GM19025 (cell line): ENCODE measurements at regions not wholly inside any gene's neighbourhood (a gene's known extent, or its start where the extent isn't known, plus 50 kb on each side); places are given as distances from the start of the nearest gene placed in this dataset.

Experiments
- ATAC-seq: cut with Tn5 transposase; IDR thresholded peaks from one replicate; pipeline ENCODE4 v1.9.1; 2021; ENCODE audit warnings: mild to moderate bottlenecking, low read depth, moderate library complexity; ENCODE audit not compliant: unreplicated experiment

DNA sequence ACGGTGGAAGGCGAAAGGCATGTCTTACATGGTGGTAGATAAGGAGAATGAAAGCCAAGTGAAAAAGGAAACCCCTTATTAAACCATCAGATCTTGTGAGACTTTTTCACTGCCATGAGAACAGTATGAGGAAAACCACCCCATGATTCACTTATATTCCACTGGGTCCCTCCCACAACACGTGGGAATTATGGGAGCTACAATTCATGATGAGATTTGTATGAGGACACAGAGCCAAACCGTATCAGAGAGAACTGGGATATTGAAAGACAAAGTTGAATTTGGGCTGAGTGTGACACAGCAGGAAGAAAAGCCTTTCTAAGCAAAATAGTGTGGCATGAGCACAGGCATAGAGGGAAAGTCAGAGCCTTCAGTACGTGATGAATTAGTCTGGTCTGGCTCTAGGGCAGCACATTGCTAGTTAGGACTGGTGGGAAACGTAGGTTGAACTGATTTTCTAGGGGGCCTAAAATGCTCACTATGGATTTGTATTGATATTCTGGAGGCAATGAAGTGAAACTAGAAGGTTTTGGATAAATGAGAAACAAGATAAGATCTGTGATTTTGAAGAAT is 84.8 kb upstream of the RND3 start:
- no peak for ATAC-seq

DNA sequence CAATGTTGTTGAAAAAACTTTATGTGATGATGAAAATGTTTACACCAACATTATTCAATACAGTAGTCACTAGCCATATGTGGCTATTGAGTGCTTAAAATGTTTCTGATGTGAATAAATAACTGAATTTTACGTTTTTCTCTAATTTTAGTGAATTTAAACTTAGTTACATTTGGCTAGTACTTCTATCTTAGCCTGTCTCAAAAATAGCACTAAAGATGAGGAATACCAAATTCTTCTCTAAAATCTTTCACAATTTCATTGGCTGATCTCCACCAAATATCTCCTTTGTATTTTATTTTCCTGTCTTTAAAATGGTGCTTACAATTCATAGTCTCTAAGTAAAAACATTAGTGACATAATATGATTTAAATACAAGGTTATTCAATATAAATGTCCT is 83.7 kb upstream of the RND3 start:
- no peak for ATAC-seq

DNA sequence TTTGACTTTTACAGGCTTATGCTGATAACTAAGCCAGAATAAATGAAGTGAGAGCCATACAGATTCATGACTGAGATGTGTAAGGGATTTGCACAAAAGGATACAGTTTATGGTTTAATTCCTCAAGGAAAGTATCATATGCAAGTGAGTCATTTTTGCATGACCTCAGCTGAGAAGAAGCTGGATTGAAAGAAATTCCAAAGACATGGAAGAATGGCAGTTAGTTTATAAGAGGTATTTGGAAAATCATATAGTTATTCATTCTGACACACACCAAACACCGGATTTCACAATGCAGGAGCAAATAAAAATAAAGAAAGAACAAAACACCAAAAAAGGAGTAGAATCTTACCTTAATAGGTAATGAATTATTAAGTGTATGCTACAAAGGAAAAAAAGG is 83.2 kb upstream of the RND3 start:
- no peak for ATAC-seq

DNA sequence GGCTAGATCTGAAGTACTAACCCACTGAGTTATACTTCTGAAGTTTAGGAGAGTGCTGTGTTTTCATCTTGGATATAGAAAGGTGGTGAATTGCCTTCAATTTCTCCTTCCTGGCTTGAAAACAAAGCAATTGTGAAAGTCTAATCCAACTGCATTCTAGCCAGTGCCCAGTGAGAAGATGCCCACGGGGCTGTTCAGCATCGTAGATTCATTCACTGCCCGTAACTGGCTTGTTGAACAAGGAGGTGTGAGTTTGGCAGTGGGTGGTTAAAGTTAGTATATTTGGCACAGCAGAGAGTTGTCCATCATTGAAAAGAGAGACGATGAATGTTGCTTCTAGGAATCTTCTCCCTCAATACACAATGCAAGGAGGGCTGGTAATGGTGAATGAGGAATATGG is 82.3 kb upstream of the RND3 start:
- no peak for ATAC-seq

DNA sequence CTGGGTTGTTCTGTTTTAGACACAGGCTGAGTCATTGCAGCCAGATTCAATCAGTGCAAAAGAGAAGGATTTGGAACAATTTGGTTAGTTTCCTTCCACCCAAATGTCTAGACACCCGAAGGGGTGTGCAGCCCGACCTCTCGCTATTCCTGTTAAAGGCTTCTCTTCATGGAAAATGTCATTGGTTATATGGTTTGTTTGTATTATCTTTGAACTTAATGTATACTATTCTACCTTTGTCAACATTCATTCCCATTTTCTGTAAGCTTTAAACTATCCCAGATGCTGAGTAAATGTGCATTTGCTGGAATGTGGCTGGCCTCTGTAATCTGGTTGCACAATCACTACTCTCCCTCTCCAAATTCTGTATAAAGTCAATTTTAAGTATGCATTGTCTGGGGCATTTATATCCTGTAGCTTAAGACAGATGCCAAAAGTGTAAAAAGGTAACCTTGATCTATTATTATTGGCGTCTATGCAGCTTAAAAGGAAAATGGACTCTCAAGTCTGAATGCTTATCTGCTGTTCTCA is 80.4 kb upstream of the RND3 start:
- ATAC-seq = no peak

DNA sequence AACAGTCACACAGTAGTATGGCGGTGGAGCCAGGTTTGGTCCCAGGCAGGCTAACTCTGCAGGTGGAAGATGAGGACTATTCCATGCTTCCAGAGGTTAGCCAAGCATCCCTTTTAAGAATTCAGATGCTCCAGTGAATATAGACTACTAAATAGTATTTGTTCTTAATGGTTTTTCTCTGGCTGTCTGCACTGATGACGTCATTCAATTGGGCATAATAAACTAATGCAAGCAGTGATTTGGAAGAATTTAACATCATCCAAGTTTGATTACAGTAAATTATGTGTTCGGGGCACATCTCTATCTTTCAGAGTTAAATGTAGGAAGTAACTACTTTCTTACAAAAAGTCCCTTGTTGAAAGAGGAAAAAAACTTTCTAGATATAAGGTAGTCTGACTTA is 78.8 kb upstream of the RND3 start:
- no peak for ATAC-seq

DNA sequence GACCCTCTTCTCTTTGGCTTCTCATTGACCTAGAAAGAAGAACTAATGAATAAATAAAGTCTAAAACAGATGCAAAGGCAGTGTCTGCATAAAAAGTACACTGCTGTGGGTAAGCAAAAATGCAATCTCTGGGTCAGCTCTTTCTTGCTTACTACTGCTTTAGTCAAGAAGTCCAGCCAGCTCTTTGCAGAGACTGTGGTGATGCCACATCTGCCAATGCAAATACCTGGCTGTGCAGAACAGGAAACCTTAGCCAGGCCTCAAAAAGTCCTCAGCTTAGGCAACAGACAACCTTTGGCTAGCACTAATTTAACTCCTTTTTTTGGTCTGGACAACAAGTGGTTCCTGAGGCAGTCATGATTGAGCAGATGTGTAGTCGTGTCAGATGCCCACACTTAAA is 73.6 kb upstream of the RND3 start:
- ATAC-seq = peak; percentile 72

DNA sequence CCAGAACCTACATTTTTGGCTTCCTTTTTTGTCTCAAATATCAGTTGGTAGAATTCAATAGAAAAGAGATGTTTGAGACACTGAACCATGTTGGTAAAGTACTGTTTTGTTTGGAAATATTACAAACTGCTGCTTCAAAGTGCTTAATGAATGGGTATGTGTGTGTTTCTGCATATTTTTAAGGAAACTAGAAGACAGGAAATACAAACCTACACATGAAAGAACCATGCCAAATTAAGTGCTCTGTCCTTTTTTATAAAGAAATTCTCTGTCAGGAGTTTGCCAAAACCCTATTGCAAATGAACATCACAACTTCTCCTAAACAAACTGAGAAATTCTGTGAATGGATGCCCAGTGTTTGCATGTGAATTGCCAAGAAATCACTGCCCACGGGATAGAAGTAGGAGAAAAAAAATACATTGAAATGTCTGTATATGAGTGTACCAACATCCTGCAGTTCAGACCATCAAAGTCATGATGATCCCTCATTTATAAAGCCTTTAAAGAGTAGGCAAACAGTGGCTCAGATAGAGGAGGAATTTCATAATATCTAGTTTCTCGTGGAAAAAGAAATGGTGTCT is 69.6 kb upstream of the RND3 start:
- ATAC-seq = no peak

DNA sequence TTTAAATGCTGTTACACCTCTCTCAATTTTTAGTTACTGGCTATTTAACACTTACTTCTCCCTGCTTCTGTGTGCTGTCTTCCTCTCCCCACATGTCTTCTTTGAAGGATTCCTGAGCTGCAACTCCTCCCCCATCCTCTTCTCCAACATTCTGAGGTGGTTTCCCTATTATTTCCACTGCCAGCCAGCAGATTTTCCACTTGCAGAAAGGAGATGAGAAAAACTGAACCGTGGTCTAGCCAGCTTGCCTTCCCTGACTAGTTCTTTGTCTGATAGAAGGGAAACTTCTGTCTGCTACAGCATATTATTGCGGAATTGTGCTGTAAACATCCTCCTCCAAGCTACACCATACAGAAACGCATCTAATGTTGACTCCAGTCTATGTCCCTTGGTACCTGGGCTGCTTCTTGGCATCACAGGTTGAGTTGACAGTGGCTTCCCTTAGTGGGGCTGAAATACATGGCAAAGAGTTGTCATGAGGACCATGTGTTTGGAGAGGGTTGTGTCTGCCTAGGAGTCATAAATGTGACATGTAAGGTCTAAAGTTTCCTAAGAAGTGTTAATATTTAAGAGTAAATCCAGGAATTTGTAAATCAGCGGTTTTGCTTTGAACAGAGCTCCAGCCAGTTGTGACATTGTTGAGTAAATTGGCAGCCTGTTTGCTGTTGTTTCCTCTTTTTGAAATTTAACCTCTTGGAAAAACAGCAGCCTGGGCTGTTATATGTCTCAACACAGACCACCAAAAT is 68.3 kb upstream of the RND3 start:
- no peak for ATAC-seq

DNA sequence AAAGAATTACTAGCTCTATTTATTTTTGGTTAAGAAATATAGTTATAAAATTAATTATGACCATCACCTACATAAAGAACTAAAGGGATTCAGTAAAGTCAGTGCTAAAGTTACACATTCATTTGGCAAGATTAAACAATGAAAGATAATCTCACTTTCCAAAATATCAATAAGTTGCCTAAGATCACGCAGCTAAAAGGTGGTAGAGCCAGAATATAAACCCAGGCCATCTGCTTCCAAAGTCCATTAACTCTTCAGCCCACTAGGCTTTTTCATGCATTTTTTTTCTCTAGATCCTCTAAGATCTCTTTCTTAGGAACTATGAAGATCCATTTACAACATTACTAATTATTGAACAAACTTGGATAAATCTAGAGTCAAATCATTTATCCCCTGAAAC is 66.6 kb upstream of the RND3 start:
- no peak for ATAC-seq

DNA sequence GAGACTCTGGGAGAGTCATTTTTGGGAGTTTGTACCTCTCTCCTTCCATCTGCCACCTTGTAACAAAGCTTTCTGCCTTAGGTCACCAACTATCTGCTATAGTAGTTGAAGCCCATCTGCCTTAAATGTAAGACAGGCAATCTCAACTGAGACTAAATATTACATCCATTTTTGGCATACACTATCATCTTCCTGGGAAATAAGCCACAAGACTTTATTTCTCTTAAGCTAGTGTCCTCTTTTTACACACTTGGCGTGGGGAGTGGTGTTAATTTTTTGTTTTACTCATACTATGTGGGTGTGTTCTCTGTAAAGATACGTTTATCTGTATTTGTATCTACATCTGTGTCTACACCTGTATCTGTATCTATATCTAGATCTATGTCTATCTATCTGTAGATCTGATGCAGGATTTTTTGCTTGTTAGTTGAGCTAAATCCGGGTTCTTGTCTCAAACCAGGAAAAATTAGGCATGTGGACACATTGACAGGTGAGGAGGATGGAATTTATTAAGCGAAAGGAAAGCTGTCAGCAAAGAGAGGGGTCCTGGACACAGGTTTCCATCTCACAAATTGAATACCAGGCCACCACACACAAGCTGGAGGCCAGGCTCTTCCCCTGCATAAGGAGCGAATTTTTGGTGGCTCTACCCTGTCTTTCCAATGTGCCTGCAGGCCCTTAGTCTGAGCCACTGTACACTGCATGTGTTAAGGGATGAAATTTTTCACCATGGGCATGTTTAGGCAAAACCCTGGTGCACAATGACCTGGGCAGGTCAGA is 64.8 kb upstream of the RND3 start:
- ATAC-seq = no peak

DNA sequence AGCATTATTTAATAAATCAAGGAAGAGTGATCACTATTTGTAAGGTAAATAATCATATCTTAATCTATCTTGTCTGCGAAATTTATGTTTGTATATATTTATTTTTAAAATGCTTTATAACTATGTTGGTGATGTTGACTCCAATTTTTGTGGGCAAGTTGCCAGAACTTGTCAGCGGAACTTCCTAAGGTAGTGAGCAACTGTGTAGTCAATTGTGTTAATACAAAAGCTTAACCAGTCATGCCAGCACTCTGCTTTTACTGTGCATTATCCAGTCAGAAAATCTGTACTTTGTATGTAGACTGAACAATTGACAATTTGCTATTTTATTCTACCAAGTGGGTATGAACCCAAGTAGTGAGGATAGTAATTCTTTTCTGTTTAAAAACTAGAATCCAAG is 61.9 kb upstream of the RND3 start:
- ATAC-seq = no peak

DNA sequence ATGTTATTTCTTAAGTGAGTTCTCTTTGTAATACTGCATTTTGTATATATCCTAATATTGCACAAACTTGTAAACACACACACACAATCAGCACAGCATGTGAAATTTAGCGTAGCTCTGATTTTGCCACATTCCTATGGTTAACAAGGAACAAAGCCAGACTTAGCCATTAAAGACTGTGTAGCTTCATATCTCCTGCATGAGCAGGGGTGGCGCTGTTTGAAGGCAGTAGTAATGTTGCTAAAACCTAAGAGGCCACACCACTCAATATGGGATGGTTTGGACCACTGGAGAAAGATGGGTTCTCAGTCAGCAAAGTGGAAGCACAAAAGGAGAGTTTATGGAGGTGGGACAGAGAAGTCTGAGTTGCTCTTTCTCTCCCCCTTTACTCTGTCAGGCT is 61.1 kb upstream of the RND3 start:
- ATAC-seq = no peak

DNA sequence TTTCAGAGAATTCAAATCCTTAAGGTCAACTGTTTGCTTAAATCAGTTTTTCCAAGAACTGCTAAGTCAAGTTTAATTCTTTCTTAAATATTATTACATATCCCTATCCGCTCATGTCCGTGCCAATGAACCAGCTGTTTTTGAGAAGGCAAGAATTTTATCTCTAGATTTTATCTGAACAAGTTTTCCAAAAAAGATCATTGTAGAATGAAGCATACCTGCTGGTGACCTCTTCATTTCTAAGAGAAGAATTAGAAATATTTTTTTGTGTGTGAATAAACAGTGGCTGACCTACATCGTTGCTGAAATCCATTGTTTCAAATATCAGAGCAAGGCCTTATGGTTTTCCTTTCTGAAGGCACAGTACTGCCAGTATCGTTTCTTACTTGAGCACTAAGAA is 58.4 kb upstream of the RND3 start:
- ATAC-seq = no peak

DNA sequence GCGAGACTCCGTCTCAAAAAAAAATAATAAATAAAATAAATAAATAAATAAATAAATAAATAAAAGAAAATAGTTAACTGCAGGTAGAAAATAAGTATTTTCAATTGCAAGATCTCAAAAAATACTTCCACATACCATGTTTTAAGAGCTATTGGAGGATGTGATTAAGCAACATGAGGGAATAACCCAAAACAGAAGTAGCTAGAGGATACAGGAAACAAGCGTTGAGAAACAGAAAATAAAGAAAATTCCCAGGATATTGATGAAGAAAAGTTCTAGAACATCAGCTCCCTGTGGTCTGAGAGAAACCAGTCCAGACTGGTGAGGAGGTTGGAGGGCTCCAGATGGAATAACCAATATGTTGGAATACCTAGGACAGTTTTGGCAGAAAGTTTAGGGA is 57.3 kb upstream of the RND3 start:
- ATAC-seq = no peak

DNA sequence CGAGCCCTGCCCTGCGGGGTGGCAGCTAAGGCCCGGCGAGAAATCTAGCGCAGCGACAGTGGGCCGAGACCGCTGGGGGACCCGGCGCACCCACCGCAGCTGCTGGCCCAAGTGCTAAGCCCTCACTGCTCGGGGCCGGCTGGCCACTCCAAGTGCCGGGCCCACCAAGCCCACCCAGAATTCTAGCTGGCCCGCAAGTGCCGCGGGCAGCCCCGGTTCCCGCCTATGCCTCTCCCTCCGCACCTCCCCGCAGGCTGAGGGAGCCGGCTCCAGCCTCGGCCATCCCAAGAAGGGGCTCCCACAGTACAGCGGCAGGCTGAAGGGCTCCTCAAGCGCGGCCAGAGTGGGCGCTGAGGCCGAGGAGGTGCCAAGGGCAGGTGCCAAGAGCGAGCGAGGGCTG is 55.2 kb upstream of the RND3 start:
- ATAC-seq = no peak

DNA sequence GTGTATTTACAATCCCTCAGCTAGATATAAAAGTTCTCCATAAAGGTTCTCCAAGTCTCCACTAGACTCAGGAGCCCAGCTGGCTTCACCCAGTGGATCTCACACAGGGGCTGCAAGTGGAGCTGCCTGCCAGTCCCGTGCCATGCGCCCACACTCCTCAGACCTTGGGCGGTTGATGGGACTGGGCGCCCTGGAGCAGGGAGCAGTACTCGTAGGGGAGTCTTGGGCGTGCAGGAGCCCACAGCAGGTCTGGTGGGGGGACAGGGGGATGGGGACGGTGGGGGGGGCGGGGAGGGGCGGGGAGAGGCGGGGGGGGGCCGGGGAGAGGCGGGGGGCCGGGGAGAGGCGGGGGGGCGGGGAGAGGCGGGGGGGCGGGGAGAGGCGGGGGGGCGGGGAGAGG is 54.7 kb upstream of the RND3 start:
- ATAC-seq = no peak

DNA sequence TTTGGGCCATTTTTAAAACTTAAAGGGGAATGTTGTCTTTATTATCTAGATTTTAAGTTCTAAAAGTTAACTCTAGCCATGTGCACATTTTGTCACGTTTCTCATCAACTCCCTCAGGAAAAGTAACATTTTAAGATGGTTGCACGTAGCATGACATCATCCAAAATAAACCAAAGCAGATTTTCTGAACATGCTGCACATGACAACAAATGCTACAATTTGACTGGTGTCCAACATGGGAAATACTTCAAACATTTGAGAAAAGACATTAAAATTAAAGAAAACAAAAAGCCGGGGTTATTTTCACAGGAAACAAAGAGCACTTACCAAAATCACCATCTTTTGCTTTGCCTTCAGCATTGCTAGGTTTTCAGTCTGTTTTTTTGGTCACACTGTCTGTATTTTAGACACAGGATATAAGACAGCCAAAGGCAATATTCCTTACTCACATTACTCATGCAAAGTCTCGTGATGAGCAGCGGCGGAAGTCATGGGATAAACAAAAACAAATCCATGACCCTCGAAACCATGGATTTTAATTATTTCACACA is 51.3 kb upstream of the RND3 start:
- ATAC-seq = no peak
